Caco-2 (cell line): ENCODE measurements at regions not wholly inside any gene's neighbourhood (a gene's known extent, or its start where the extent isn't known, plus 50 kb on each side); places are given as distances from the start of the nearest gene placed in this dataset.

Experiments used
- BruUV-seq: library from RNA; stranded (reverse); fragments of 400-500 nt; replicated peaks from 2 replicates; lab custom pipeline; 2021; lab: Mats Ljungman, UMichigan
- CTCF ChIA-PET: fragments of 300-600 bp; sonication (Branson Sonifier 250); formaldehyde crosslinking; loops from one replicate; lab custom pipeline; 2022; ENCODE audit warnings: antibody characterized with exemption; lab: Charles Lee
- POLR2A ChIA-PET: fragments of 300-600 bp; sonication (Branson Sonifier 250); formaldehyde crosslinking; loops from one replicate; lab custom pipeline; 2022; ENCODE audit warnings: antibody characterized with exemption; lab: Charles Lee
- DNase-seq, 2 experiments: peaks; one replicate each; pipeline versions ENCODE4 v3.0.0 to v3.0.0-alpha.2; 2020 to 2022
- H3K27me3 ChIP-seq: replicated peaks from 2 replicates; pipeline ENCODE4 v1.6.0; 2011; ENCODE audit warnings: low read length; ENCODE audit not compliant: control insufficient read depth, insufficient read depth
- H3K36me3 ChIP-seq: 2 replicates; pipeline ENCODE4 v1.5.1; 2011; ENCODE audit warnings: low read length; ENCODE audit not compliant: control insufficient read depth, insufficient read depth
- H3K4me1 ChIP-seq: fragments of 250-450 bp; sonication (Bioruptor Pico); 2 replicates; pipeline ENCODE4 v1.5.1; 2020; ENCODE audit warnings: mild to moderate bottlenecking
- H3K4me3 ChIP-seq: 2 replicates; pipeline ENCODE4 v1.5.1; 2011; ENCODE audit warnings: low read depth, mild to moderate bottlenecking, control low read depth, low read length
- H3K9me3 ChIP-seq: fragments of 250-450 bp; sonication (Bioruptor Pico); 2 replicates; pipeline ENCODE4 v1.5.1; 2020; ENCODE audit warnings: mild to moderate bottlenecking, moderate library complexity
- H3K27ac Mint-ChIP-seq: one replicate; pipeline ENCODE4 v1.8.0; 2022; ENCODE audit warnings: mixed read lengths; ENCODE audit not compliant: unreplicated experiment
- H3K27me3 Mint-ChIP-seq: one replicate; pipeline ENCODE4 v1.8.0; 2022; ENCODE audit warnings: mixed read lengths; ENCODE audit not compliant: insufficient read depth, unreplicated experiment
- H3K36me3 Mint-ChIP-seq: one replicate; pipeline ENCODE4 v1.8.0; 2022; ENCODE audit warnings: mild to moderate bottlenecking, mixed read lengths; ENCODE audit not compliant: insufficient read depth, unreplicated experiment
- H3K4me1 Mint-ChIP-seq: one replicate; pipeline ENCODE4 v1.8.0; 2022; ENCODE audit warnings: low read depth, mixed read lengths; ENCODE audit not compliant: unreplicated experiment
- H3K4me3 Mint-ChIP-seq: one replicate; pipeline ENCODE4 v1.8.0; 2022; ENCODE audit warnings: mild to moderate bottlenecking, moderate library complexity, mixed read lengths; ENCODE audit not compliant: unreplicated experiment
- H3K9me3 Mint-ChIP-seq: one replicate; pipeline ENCODE4 v1.8.0; 2022; ENCODE audit warnings: mixed read lengths; ENCODE audit not compliant: unreplicated experiment
- intact Hi-C: fragments of 100-400 bp; cut with micrococcal nuclease; formaldehyde crosslinking; loops from one replicate; pipeline ENCODE4 v1.10.0; 2022; ENCODE audit not compliant: unreplicated experiment
- TF ChIP-seq, protein P1 (sequence below), 2 experiments: fragments of 200-600 bp in 1 of 2; IDR thresholded peaks; 1 replicate in 1 of 2; 2 replicates in 1 of 2; pipeline versions ENCODE4 v1.5.1 to v1.8.0; 2011 to 2022; ENCODE audit warnings: antibody characterized with exemption in 1 of 2, control low read depth in 1 of 2, inconsistent platforms in 1 of 2, low read depth in 1 of 2, low read length in 1 of 2, mild to moderate bottlenecking in 1 of 2, moderate library complexity in 1 of 2; ENCODE audit not compliant: insufficient read depth in 1 of 2, severe bottlenecking in 1 of 2, unreplicated experiment in 1 of 2

DNA sequence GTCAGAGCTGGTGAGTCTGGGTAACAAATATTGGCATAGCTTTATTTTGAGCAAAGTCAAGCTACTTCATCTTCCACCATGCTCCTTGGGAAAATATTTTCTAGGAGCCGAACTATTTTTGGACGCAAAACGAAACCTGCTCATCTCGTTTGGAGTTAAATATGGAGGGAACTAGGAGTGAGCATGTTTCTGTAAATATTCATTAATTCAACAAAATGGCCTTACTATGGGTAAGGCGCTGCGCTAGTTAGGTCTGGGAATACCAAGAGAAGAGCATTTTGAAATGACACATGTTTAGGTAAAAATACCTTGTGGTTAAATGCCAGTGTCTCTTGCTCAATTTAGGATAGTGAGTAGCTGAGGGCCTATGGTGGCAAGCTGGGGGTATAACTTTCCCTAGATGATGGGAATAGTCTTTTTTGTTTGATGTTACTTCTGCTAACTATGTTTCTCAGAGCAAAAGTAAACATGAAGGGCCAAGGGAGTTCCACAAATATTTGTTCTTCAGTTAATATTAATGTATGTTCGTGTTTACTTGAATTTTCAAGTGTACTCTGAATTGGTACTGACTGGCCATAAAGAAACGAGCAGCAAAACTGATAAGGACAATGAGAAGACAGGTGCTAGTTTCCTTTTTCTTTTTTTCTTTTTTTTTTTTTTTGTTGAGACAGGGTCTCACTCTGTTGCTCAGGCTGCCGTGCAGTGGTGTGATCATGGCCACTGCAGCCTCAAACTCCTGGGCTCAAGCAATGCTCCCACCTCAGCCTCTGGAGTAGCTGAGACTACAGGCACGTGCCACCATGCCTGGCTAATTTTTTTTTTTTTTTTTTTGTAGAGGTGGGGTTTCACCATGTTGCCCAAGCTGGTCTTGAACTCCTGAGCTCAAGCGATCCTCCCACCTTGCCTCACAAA, 77.7 kb downstream of the MAP1LC3B2 start:
- Mint-ChIP-seq H3K4me1 (peaks cover 40% of the 10 kb centered on the region), H3K36me3 (no peaks in the 10 kb centered on the region), H3K27me3 (no peaks in the 10 kb centered on the region), H3K4me3 (peak overlapping the region; percentile 63), H3K9me3 (peaks cover 6% of the 10 kb centered on the region), H3K27ac (peak overlapping the region; percentile 87)
- TF ChIP-seq, protein P1, sequence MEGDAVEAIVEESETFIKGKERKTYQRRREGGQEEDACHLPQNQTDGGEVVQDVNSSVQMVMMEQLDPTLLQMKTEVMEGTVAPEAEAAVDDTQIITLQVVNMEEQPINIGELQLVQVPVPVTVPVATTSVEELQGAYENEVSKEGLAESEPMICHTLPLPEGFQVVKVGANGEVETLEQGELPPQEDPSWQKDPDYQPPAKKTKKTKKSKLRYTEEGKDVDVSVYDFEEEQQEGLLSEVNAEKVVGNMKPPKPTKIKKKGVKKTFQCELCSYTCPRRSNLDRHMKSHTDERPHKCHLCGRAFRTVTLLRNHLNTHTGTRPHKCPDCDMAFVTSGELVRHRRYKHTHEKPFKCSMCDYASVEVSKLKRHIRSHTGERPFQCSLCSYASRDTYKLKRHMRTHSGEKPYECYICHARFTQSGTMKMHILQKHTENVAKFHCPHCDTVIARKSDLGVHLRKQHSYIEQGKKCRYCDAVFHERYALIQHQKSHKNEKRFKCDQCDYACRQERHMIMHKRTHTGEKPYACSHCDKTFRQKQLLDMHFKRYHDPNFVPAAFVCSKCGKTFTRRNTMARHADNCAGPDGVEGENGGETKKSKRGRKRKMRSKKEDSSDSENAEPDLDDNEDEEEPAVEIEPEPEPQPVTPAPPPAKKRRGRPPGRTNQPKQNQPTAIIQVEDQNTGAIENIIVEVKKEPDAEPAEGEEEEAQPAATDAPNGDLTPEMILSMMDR (IDR thresholded peaks at IDR 0.05; ENCODE audit: insufficient read depth in 1 of 2, low read depth in 1 of 2, low read length in 1 of 2, severe bottlenecking in 1 of 2, unreplicated experiment in 1 of 2), result no peak
- H3K27me3 ChIP-seq, result no peaks in the 10 kb centered on the region
- no peaks in the 10 kb centered on the region for H3K9me3 ChIP-seq
- peaks cover 63% of the 10 kb centered on the region for H3K4me1 ChIP-seq
- BruUV-seq, result no TSS peak
- DNase-seq, result peak; percentile 64 to 65
- ChIA-PET POLR2A (interaction anchor here (0.6 to 1.8 kb wide), 4 partner anchors 17 to 421 kb away, joined by 3 to 10 read pairs (median 4); no protein-coding TSS in a partner anchor), CTCF (interaction anchor here (0.6 to 1.0 kb wide), 4 partner anchors 21 to 370 kb away, joined by 3 to 6 read pairs (median 3); no protein-coding TSS in a partner anchor)
- H3K36me3 ChIP-seq, result no peaks in the 10 kb centered on the region
- H3K4me3 ChIP-seq, result no peak overlapping the region
- intact Hi-C loops, result loop anchor here (1.0 to 2.0 kb wide), 6 partner anchors 16 to 210 kb away; no protein-coding TSS in a partner anchor

DNA sequence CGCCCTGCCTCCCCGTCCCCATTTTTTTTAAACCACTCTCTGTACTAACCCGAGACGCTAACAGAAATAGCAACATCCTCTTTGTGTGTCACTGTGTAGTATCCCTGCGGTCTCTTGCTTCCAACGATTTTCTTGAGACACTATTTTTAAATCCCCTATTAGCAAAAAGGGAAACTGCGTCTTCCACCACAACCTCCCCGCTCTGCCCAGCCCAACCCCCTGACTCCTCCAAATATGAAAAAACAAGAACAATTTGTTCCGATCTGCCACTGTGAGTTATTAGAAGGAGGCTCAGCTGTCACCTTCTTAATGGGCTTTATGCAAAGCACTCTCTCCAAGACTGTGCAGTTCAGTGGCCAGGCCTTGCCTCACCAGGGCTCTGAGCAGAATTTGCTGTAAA, 76.3 kb downstream of the MAP1LC3B2 start:
- Histone ChIP-seq H3K9me3 (no peaks in the 10 kb centered on the region), H3K36me3 (no peaks in the 10 kb centered on the region), H3K4me1 (peaks cover 58% of the 10 kb centered on the region), H3K27me3 (no peaks in the 10 kb centered on the region), H3K4me3 (no peak overlapping the region)
- no peaks in the 10 kb centered on the region for H3K9me3 Mint-ChIP-seq
- peaks cover 47% of the 10 kb centered on the region for H3K4me1 Mint-ChIP-seq
- ChIA-PET POLR2A (no interaction called here), CTCF (no interaction called here)
- DNase-seq, result no peak
- BruUV-seq, result no TSS peak
- intact Hi-C loops, result no loop called here
- H3K27ac Mint-ChIP-seq, result peak overlapping the region; percentile 87
- no peaks in the 10 kb centered on the region for H3K27me3 Mint-ChIP-seq
- TF ChIP-seq, protein P1 (IDR thresholded peaks at IDR 0.05; ENCODE audit: insufficient read depth in 1 of 2, low read depth in 1 of 2, low read length in 1 of 2, severe bottlenecking in 1 of 2, unreplicated experiment in 1 of 2), result no peak
- no peaks in the 10 kb centered on the region for H3K36me3 Mint-ChIP-seq
- H3K4me3 Mint-ChIP-seq, result no peak overlapping the region

DNA sequence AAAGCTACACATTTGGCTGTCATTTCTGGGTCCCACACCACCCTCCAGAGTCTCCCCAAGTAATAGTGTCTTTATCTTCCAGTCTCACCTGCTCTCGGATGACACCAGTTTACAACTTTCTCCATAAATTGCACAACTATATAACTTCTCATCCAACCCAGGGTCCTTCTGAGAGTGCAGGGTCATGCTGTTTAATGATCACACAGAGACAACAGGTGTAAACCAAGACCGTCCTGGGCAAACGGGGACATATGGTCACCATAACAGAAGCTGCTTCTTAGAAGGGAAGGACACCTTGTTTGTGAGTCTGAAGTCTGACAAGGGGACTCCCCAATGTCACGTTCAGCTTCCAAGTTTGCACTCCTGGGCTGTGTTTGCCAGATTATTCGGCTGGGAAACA, 74.3 kb downstream of the MAP1LC3B2 start:
- peaks cover 54% of the 10 kb centered on the region for H3K4me1 Mint-ChIP-seq
- ChIA-PET CTCF (no interaction called here), POLR2A (no interaction called here)
- intact Hi-C loops, result no loop called here
- no TSS peak for BruUV-seq
- no peaks in the 10 kb centered on the region for H3K9me3 Mint-ChIP-seq
- peak overlapping the region; percentile 61 for H3K27ac Mint-ChIP-seq
- H3K36me3 Mint-ChIP-seq, result peaks cover 4% of the 10 kb centered on the region
- H3K9me3 ChIP-seq, result no peaks in the 10 kb centered on the region
- no peak overlapping the region for H3K4me3 ChIP-seq
- H3K27me3 Mint-ChIP-seq, result no peaks in the 10 kb centered on the region
- H3K4me1 ChIP-seq, result peaks cover 46% of the 10 kb centered on the region
- H3K36me3 ChIP-seq, result no peaks in the 10 kb centered on the region
- TF ChIP-seq, protein P1 (IDR thresholded peaks at IDR 0.05; ENCODE audit: insufficient read depth in 1 of 2, low read depth in 1 of 2, low read length in 1 of 2, severe bottlenecking in 1 of 2, unreplicated experiment in 1 of 2), result no peak
- peak; percentile 23 to 54 for DNase-seq
- H3K4me3 Mint-ChIP-seq, result no peak overlapping the region
- no peaks in the 10 kb centered on the region for H3K27me3 ChIP-seq
